ENCODE measurements at regions not wholly inside any gene's neighbourhood (a gene's known extent, or its start where the extent isn't known, plus 50 kb on each side); places are given as distances from the start of the nearest gene placed in this dataset.

GRCh38 chr4:173917255-173917960 is 366.1 kb downstream of the FBXO8 start:
- Histone ChIP-seq H3K4me3 (ENCODE audit: low read length) (peak overlapping the region; percentile 3), H3K4me1 (ENCODE audit: insufficient read depth, low read length) (peaks cover 19% of the 10 kb centered on the region), H2AFZ (ENCODE audit: low read depth, low read length) (peak overlapping the region; percentile 53), H3K27me3 (ENCODE audit: insufficient read depth, low read length) (no peaks in the 10 kb centered on the region), H3K36me3 (ENCODE audit: insufficient read depth, low read length) (no peaks in the 10 kb centered on the region), H3K9me3 (ENCODE audit: low read length) (no peaks in the 10 kb centered on the region)

- no peaks in the 10 kb centered on the region for H3K36me3 ChIP-seq (ENCODE audit: insufficient read depth, low read length)
- H3K4me1 ChIP-seq (ENCODE audit: insufficient read depth, low read length) = peaks cover 11% of the 10 kb centered on the region
- no peak overlapping the region for H2AFZ ChIP-seq (ENCODE audit: low read depth, low read length)
- H3K27me3 ChIP-seq (ENCODE audit: insufficient read depth, low read length) = no peaks in the 10 kb centered on the region
- no peak overlapping the region for H3K4me3 ChIP-seq (ENCODE audit: low read length)
- no peaks in the 10 kb centered on the region for H3K9me3 ChIP-seq (ENCODE audit: low read length)
Observed at GRCh38 chr4:173913496-173913895, 370.0 kb downstream of the FBXO8 start.

- Histone ChIP-seq H3K4me1 (ENCODE audit: insufficient read depth, low read length) (peaks cover 6% of the 10 kb centered on the region), H3K9me3 (ENCODE audit: low read length) (no peaks in the 10 kb centered on the region), H3K4me3 (ENCODE audit: low read length) (no peak overlapping the region), H3K36me3 (ENCODE audit: insufficient read depth, low read length) (no peaks in the 10 kb centered on the region), H3K27me3 (ENCODE audit: insufficient read depth, low read length) (no peaks in the 10 kb centered on the region), H2AFZ (ENCODE audit: low read depth, low read length) (no peak overlapping the region)
Observed at GRCh38 chr4:173912384-173912783, 371.1 kb downstream of the FBXO8 start.

GRCh38 chr4:173910891-173911290 is 372.6 kb downstream of the FBXO8 start:
- Histone ChIP-seq H3K27me3 (ENCODE audit: insufficient read depth, low read length) (no peaks in the 10 kb centered on the region), H3K9me3 (ENCODE audit: low read length) (no peaks in the 10 kb centered on the region), H3K4me3 (ENCODE audit: low read length) (no peak overlapping the region), H3K4me1 (ENCODE audit: insufficient read depth, low read length) (no peaks in the 10 kb centered on the region), H3K36me3 (ENCODE audit: insufficient read depth, low read length) (no peaks in the 10 kb centered on the region), H2AFZ (ENCODE audit: low read depth, low read length) (no peak overlapping the region)

GRCh38 chr4:173909294-173909693 is 374.2 kb downstream of the FBXO8 start:
- H2AFZ ChIP-seq (ENCODE audit: low read depth, low read length) = no peak overlapping the region
- no peaks in the 10 kb centered on the region for H3K9me3 ChIP-seq (ENCODE audit: low read length)

GRCh38 chr4:173899813-173900212 is 369.8 kb upstream of the HAND2 start:
- Histone ChIP-seq H3K4me3 (ENCODE audit: low read length) (no peak overlapping the region), H3K9me3 (ENCODE audit: low read length) (no peaks in the 10 kb centered on the region), H3K27me3 (ENCODE audit: insufficient read depth, low read length) (no peaks in the 10 kb centered on the region), H2AFZ (ENCODE audit: low read depth, low read length) (no peak overlapping the region), H3K4me1 (ENCODE audit: insufficient read depth, low read length) (no peaks in the 10 kb centered on the region), H3K36me3 (ENCODE audit: insufficient read depth, low read length) (no peaks in the 10 kb centered on the region)

More at GRCh38 chr4:173909294-173909693, 374.2 kb downstream of the FBXO8 start:
- Histone ChIP-seq H3K4me1 (ENCODE audit: insufficient read depth, low read length) (no peaks in the 10 kb centered on the region), H3K4me3 (ENCODE audit: low read length) (no peak overlapping the region), H3K27me3 (ENCODE audit: insufficient read depth, low read length) (no peaks in the 10 kb centered on the region), H3K36me3 (ENCODE audit: insufficient read depth, low read length) (no peaks in the 10 kb centered on the region)

- no peaks in the 10 kb centered on the region for H3K36me3 ChIP-seq (ENCODE audit: insufficient read depth, low read length)
- no peak overlapping the region for H3K4me3 ChIP-seq (ENCODE audit: low read length)
- no peak overlapping the region for H2AFZ ChIP-seq (ENCODE audit: low read depth, low read length)
- no peaks in the 10 kb centered on the region for H3K27me3 ChIP-seq (ENCODE audit: insufficient read depth, low read length)
- no peaks in the 10 kb centered on the region for H3K4me1 ChIP-seq (ENCODE audit: insufficient read depth, low read length)
- H3K9me3 ChIP-seq (ENCODE audit: low read length) = no peaks in the 10 kb centered on the region
Observed at GRCh38 chr4:173891072-173891471, 361.0 kb upstream of the HAND2 start.

- no peaks in the 10 kb centered on the region for H3K36me3 ChIP-seq (ENCODE audit: insufficient read depth, low read length)
- H3K27me3 ChIP-seq (ENCODE audit: insufficient read depth, low read length) = no peaks in the 10 kb centered on the region
- no peaks in the 10 kb centered on the region for H3K9me3 ChIP-seq (ENCODE audit: low read length)
- H2AFZ ChIP-seq (ENCODE audit: low read depth, low read length) = no peak overlapping the region
- no peak overlapping the region for H3K4me3 ChIP-seq (ENCODE audit: low read length)
- H3K4me1 ChIP-seq (ENCODE audit: insufficient read depth, low read length) = no peaks in the 10 kb centered on the region
Observed at GRCh38 chr4:173883821-173884220, 353.8 kb upstream of the HAND2 start.

GRCh38 chr4:173880897-173881296 is 350.9 kb upstream of the HAND2 start:
- H3K9me3 ChIP-seq (ENCODE audit: low read length) = no peaks in the 10 kb centered on the region
- no peaks in the 10 kb centered on the region for H3K36me3 ChIP-seq (ENCODE audit: insufficient read depth, low read length)

GRCh38 chr4:173879509-173879908 is 349.5 kb upstream of the HAND2 start:
- Histone ChIP-seq H3K4me1 (ENCODE audit: insufficient read depth, low read length) (no peaks in the 10 kb centered on the region), H3K4me3 (ENCODE audit: low read length) (no peak overlapping the region), H3K9me3 (ENCODE audit: low read length) (no peaks in the 10 kb centered on the region)

More at GRCh38 chr4:173880897-173881296, 350.9 kb upstream of the HAND2 start:
- no peaks in the 10 kb centered on the region for H3K4me1 ChIP-seq (ENCODE audit: insufficient read depth, low read length)
- no peak overlapping the region for H3K4me3 ChIP-seq (ENCODE audit: low read length)
- no peaks in the 10 kb centered on the region for H3K27me3 ChIP-seq (ENCODE audit: insufficient read depth, low read length)
- H2AFZ ChIP-seq (ENCODE audit: low read depth, low read length) = no peak overlapping the region

GRCh38 chr4:173878701-173879100 is 348.7 kb upstream of the HAND2 start:
- H3K9me3 ChIP-seq (ENCODE audit: low read length) = no peaks in the 10 kb centered on the region

More at GRCh38 chr4:173879509-173879908, 349.5 kb upstream of the HAND2 start:
- Histone ChIP-seq H3K36me3 (ENCODE audit: insufficient read depth, low read length) (no peaks in the 10 kb centered on the region), H2AFZ (ENCODE audit: low read depth, low read length) (no peak overlapping the region), H3K27me3 (ENCODE audit: insufficient read depth, low read length) (no peaks in the 10 kb centered on the region)

GRCh38 chr4:173871643-173872042 is 341.6 kb upstream of the HAND2 start:
- Histone ChIP-seq H3K4me3 (ENCODE audit: low read length) (no peak overlapping the region), H3K36me3 (ENCODE audit: insufficient read depth, low read length) (no peaks in the 10 kb centered on the region), H3K9me3 (ENCODE audit: low read length) (no peaks in the 10 kb centered on the region), H2AFZ (ENCODE audit: low read depth, low read length) (no peak overlapping the region), H3K4me1 (ENCODE audit: insufficient read depth, low read length) (peaks cover 11% of the 10 kb centered on the region), H3K27me3 (ENCODE audit: insufficient read depth, low read length) (no peaks in the 10 kb centered on the region)

More at GRCh38 chr4:173878701-173879100, 348.7 kb upstream of the HAND2 start:
- H2AFZ ChIP-seq (ENCODE audit: low read depth, low read length) = no peak overlapping the region
- H3K4me1 ChIP-seq (ENCODE audit: insufficient read depth, low read length) = no peaks in the 10 kb centered on the region
- no peaks in the 10 kb centered on the region for H3K27me3 ChIP-seq (ENCODE audit: insufficient read depth, low read length)
- no peaks in the 10 kb centered on the region for H3K36me3 ChIP-seq (ENCODE audit: insufficient read depth, low read length)
- no peak overlapping the region for H3K4me3 ChIP-seq (ENCODE audit: low read length)

- Histone ChIP-seq H3K36me3 (ENCODE audit: insufficient read depth, low read length) (no peaks in the 10 kb centered on the region), H3K27me3 (ENCODE audit: insufficient read depth, low read length) (no peaks in the 10 kb centered on the region), H3K9me3 (ENCODE audit: low read length) (no peaks in the 10 kb centered on the region), H3K4me1 (ENCODE audit: insufficient read depth, low read length) (no peaks in the 10 kb centered on the region), H2AFZ (ENCODE audit: low read depth, low read length) (no peak overlapping the region), H3K4me3 (ENCODE audit: low read length) (no peak overlapping the region)
Observed at GRCh38 chr4:173866322-173867026, 336.4 kb upstream of the HAND2 start.
